ENCODE measurements at regions not wholly inside any gene's neighbourhood (a gene's known extent, or its start where the extent isn't known, plus 50 kb on each side); places are given as distances from the start of the nearest gene placed in this dataset.

DNA sequence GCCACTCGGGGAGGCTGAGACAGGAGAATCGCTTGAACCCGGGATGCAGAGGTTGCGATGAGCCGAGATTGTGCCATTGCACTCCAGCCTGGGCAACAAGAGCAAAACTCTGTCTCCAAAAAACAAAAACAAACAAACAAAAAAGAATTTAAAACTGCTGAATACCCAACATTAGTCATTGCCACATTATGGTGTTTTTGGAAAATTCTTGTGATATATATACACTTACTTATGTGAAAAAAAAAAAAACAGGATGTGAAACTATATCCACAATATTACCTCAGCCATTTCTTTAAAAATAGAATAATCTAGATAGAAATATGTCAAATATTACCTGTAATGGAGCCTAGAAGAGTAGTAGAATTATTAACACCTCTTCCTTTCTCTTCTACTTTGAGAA lies 288.3 kb upstream of the FN1 start:
- no peak for TF ChIP-seq EZH2 (IDR thresholded peaks at IDR 0.05)
- TF ChIP-seq POLR2AphosphoS5 (IDR thresholded peaks at IDR 0.05; ENCODE audit: borderline replicate concordance, low read depth, low read length), result no peak
